ENCODE measurements at regions not wholly inside any gene's neighbourhood (a gene's known extent, or its start where the extent isn't known, plus 50 kb on each side); places are given as distances from the start of the nearest gene placed in this dataset.

DNA sequence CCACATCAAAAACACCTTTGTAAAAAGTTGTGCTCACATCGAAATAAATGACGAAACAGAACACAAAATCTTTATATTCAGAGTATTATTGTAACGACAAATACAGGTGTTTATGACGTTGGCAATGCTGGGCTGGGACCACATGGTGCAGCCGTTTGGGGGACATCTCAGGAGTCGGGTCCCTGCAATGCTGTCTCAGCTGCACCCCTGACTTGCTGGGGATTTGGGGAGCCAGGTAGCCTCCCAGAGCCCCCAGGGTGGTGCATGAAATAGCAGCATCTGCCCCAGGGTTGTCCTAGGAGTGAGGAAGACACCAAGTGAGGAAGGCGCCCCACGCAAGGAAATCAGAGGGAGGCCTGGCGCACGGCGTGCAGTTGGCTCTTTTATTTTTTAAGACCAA lies 1526.8 kb downstream of the BRD1 start:
- TF ChIP-seq, protein P1, sequence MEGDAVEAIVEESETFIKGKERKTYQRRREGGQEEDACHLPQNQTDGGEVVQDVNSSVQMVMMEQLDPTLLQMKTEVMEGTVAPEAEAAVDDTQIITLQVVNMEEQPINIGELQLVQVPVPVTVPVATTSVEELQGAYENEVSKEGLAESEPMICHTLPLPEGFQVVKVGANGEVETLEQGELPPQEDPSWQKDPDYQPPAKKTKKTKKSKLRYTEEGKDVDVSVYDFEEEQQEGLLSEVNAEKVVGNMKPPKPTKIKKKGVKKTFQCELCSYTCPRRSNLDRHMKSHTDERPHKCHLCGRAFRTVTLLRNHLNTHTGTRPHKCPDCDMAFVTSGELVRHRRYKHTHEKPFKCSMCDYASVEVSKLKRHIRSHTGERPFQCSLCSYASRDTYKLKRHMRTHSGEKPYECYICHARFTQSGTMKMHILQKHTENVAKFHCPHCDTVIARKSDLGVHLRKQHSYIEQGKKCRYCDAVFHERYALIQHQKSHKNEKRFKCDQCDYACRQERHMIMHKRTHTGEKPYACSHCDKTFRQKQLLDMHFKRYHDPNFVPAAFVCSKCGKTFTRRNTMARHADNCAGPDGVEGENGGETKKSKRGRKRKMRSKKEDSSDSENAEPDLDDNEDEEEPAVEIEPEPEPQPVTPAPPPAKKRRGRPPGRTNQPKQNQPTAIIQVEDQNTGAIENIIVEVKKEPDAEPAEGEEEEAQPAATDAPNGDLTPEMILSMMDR (conservative IDR thresholded peaks at IDR 0.05; ENCODE audit: low read depth in 2 of 2), result no peak
- TF ChIP-seq POLR2AphosphoS5 (IDR thresholded peaks at IDR 0.05; ENCODE audit: low read depth), result no peak
- no peak for TF ChIP-seq EZH2 (IDR thresholded peaks at IDR 0.05; ENCODE audit: low read depth, unreplicated experiment)
- TF ChIP-seq JUNB (IDR thresholded peaks at IDR 0.05; ENCODE audit: unreplicated experiment), result no peak
- no peak for TF ChIP-seq ETS1 (IDR thresholded peaks at IDR 0.05)

All from GM23338 (cell line).